ENCODE measurements at regions not wholly inside any gene's neighbourhood (a gene's known extent, or its start where the extent isn't known, plus 50 kb on each side); places are given as distances from the start of the nearest gene placed in this dataset.
"Not testable (repeated sequence)": the region's sequence is repeated elsewhere in the genome, so short reads cannot be mapped to it uniquely, and the experiment has no call there.

- no peak for DNase-seq
Observed at GRCh38 chr15:34700891-34701427, 53.8 kb downstream of the GJD2 start.

DNA sequence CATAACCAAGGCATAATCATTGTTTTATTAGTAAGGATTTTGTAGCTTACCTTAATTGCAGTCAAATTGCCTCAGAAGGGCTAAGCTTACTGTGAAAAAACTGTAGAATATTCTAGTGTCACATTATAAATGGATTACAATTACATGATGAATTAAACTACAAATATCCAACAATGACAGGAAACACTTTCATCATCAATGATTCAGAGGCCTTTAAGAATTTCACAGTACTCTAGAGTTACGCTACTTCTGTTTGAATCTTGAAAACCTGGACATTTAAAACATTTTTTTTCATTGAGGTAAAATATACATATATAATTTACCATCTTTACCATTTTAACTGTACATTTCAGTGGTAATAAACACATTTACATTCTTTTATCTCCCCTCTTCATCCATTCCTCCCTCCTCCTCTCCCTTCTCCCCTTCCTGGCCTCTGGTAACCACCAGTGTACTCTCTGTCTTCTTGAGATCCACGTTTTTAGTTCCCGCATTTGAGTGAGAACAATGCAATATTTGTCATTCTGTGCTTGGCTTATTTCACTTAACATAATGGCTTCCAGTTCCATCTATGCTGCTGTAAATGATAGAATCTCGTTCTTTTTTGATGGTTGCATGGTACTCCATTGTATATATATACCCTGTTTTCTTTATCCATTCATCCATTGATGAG lies 54.7 kb downstream of the GJD2 start:
- DNase-seq, result no peak

DNA sequence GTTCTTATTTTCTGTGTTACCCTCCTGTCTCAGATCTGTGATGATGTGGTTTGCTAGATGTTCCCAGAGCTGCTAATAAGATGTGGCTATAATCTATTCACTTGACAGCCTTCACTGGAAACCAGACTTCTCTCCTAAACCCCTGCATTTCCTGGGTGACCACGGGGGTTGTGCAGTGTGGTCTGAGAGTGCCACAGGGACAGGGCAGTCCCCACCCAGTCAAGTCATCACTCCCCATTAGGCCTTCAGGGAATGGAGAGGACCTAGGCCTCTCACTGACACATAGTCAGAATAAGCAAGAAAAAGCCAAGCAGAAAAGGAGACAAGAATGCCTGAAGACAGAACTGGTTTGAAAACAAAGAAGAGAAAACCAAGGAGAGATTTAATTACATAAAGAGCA lies 58.3 kb downstream of the GJD2 start:
- no peak for DNase-seq

DNA sequence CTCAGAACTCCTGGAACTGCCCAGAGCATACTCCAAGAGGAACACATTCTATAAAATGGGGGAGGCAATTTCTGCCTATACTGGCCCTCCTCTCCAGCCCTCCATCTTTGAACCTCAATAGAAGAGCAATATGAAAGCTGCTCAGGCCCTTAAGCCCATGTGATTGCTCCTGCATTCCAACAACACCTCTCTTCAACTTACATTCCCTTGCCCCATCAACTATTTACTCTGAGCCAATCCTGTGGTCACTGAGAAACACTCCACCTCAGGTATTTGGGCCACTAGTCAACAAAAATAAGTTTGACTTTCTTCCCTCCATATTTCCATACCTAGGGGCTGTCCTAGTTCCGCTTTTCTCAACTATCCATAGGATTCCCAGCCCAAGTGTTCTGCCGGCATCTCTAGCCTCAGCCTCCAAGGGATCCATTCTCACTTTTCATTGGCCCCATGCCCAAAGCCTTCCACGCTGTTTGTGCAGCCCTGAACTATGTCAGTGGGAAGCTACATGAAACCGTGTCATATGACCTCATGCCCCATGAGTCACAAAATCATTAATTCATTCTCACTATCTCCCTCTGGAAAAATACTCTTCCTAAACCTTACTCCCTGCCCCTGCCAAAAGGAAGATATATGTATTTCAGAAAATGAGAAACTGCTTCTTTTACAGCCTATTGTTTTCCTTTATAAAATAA lies 61.6 kb downstream of the GJD2 start:
- DNase-seq, result no peak

GRCh38 chr15:34691034-34691433 lies 63.8 kb downstream of the GJD2 start:
- no peak for DNase-seq

GRCh38 chr15:34688699-34689098 lies 66.1 kb downstream of the GJD2 start:
- no peak for DNase-seq

DNA sequence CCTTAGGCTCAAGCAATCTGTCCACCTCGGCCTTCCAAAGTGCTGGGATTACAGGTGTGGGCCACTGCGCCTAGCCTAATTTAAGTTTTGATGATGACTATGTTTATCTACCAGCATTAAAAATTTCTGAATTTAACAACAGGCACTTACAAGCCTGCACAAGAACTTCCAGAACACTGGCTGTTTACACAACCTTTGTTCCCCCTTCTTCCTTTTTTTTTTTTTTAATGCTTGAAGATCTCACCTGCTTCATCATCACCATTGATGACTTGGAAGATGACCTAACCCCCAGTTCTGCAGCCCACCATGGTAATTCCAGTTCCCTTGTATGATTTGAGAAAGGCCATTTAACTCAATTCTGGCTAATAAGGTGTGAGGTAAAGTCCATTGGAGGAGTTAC lies 70.4 kb downstream of the GJD2 start:
- DNase-seq, result no peak

DNA sequence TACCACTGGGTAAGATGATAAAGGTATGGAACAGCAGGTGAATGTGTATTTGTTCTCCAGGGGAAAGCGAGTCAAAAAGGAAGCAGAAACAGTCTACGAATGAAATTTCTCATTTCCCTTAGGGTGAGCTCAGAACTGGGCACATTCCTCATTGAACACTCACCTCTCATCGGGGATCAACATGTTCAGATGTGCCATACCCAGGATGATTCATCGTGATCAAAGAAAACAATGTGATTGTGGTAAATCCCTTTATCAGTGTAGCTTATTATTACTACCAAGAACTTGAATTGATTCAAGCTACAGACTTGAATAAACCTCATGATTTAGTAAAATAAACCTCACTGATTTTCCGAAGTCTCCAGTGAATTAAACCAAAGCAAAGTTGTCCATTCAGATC lies 72.1 kb downstream of the GJD2 start:
- DNase-seq, result no peak

- no peak for DNase-seq
Observed at GRCh38 chr15:34679291-34679690, 75.5 kb downstream of the GJD2 start.

GRCh38 chr15:34673241-34673640 lies 81.6 kb downstream of the GJD2 start:
- no peak for DNase-seq

GRCh38 chr15:34665498-34666116 lies 82.2 kb upstream of the GOLGA8B start:
- no peak for DNase-seq

DNA sequence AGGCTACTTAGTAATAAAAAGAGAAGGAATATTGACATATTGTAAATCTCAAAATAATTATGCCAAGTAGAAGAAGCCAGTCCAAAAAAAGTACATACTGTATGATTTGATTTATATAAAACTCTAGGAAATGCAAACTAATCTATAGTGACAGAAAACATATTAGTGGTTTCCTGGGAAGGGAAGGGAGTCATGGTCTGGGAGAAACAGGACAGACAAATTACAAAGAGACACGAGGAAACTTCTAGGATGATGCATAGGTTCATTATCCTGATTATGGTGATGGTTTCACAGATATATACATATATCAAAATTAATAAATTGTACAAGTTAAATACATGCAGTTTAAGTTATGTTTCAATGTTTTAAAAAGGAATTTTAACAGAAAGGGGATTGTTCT lies 81.0 kb upstream of the GOLGA8B start:
- DNase-seq, result no peak

DNA sequence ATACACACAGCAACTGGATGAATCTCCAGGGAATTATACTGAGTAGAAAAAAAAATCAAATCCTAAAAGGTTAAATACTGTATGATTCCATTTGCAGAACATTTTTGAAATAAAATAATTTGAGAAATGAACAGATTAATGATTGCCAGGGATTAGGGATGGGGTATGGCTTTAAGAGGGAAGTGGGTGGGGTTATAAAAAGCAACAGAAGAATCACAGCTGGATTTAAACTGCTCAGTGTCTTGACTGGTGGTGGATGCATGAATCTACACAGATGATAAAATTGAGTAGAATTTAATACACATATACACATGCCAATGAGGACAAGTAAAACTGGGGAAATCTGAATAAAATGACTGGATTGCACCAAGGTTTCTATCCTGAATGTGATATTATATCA lies 79.7 kb upstream of the GOLGA8B start:
- no peak for DNase-seq

- DNase-seq, result no peak
Observed at GRCh38 chr15:34659056-34659455, 75.6 kb upstream of the GOLGA8B start.

DNA sequence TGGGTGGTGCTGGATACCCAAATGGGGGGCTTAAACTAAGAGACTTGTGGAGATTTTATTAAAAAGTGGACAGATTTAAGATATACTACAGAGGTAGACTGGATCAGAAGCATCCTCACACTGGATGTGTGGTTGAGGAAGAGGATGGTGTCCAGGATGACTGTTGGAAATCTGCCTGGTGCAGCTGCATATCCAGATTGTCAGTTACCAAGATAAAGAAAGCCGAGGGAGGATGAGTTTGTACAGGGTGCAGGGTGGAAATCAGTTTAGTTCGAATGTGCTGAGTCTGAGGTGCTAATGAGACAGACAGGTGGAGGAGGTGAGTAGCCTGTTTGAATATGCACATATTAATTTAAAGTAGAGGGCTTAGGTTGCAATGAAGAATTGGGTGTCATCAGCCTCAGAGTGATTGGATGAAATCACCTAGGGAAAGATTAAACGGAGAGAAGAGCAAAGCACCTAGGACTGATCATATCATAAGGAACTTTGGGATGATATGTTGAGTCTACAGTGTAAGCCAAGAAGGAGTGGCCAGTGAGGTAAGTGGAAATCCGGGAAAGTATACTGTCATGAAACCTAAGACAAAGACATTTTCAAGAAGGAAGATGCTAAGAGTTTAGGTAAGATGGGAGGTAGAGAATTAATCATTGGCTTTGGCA lies 74.1 kb upstream of the GOLGA8B start:
- no peak for DNase-seq

- no peak for DNase-seq
Observed at GRCh38 chr15:34656005-34656796, 72.8 kb upstream of the GOLGA8B start.

DNA sequence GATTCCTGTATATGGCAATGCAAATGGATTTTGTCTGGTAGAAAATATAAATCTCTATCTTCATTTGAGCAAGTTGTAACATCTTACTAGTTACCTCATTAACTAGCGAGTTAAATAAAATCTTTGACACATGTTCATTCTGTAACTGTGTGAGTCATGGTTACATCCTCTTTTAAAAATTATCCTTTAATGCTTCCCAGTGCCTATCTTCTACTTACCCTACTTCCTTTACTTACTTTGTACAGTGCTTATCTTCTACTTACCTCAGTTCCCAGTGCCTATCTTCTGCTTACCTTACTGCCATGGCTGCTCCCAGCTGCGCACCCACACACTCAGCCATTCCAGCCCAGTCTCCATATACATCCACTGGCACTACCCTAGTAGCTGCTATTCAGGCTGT lies 71.9 kb upstream of the GOLGA8B start:
- no peak for DNase-seq

DNA sequence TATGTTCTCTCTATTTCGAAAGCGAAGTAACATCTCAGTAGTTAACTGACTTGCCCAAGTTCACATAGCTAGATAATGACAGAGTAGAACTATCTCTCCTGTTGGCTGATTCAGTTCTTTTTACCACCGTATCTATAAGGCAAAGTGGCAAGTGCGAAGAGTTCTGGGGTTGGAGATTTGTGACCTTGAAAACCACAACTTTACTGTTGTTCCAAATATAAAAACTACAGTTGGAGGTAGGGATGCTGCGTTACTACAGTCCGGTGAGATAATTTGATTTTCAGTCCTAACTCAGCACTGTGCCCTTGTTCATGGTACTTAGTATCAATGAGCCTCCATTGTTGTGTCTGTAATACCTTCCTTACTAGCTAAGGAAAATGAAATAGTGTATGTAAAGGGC lies 71.2 kb upstream of the GOLGA8B start:
- no peak for DNase-seq

GRCh38 chr15:34653992-34654391 lies 70.5 kb upstream of the GOLGA8B start:
- no peak for DNase-seq

GRCh38 chr15:34653326-34653725 lies 69.9 kb upstream of the GOLGA8B start:
- not testable (repeated sequence) for DNase-seq

DNA sequence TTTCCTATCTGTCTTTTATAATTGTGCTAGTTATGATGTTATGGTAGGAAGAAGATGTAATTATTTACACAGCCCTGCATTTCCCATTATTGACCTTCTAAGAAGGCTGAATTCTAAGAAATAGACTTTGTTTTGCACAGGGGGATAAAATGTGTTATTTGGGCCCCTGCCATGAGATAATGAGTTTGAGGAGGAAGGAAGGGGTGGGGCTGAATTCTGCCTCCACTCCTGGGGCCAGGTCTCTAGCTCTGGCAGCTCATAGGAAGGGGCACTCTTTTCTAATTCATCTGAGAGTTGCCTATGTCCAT lies 69.2 kb upstream of the GOLGA8B start:
- DNase-seq, result no peak

GRCh38 chr15:34651997-34652725 lies 68.7 kb upstream of the GOLGA8B start:
- no peak for DNase-seq

Data from COR-L47 (cell line).